ENCODE measurements at regions not wholly inside any gene's neighbourhood (a gene's known extent, or its start where the extent isn't known, plus 50 kb on each side); places are given as distances from the start of the nearest gene placed in this dataset.

- no peak overlapping the region for H3K27ac ChIP-seq
- TF ChIP-seq CTCF (IDR thresholded peaks at IDR 0.05) (no peak), ZFX (IDR thresholded peaks at IDR 0.05; ENCODE audit: borderline replicate concordance) (no peak)
Measured at GRCh38 chr14:48553443-48553842, 878.0 kb upstream of the MDGA2 start.

- no peak for TF ChIP-seq CTCF (IDR thresholded peaks at IDR 0.05)
- H3K27ac ChIP-seq: no peak overlapping the region
Measured at GRCh38 chr14:48546996-48547395, 871.6 kb upstream of the MDGA2 start.

GRCh38 chr14:48537600-48537999, 862.2 kb upstream of the MDGA2 start:
- no peak overlapping the region for H3K27ac ChIP-seq
- TF ChIP-seq CTCF (IDR thresholded peaks at IDR 0.05) (no peak), ZFX (IDR thresholded peaks at IDR 0.05; ENCODE audit: borderline replicate concordance) (no peak)

- TF ChIP-seq CTCF (IDR thresholded peaks at IDR 0.05) (peak; percentile 21), ZFX (IDR thresholded peaks at IDR 0.05; ENCODE audit: borderline replicate concordance) (no peak)
- no peak overlapping the region for H3K27ac ChIP-seq
Measured at GRCh38 chr14:48536318-48536717, 860.9 kb upstream of the MDGA2 start.

- TF ChIP-seq ZFX (IDR thresholded peaks at IDR 0.05; ENCODE audit: borderline replicate concordance) (no peak), CTCF (IDR thresholded peaks at IDR 0.05) (no peak)
Measured at GRCh38 chr14:48527832-48528231, 852.4 kb upstream of the MDGA2 start.

GRCh38 chr14:48526307-48526706, 850.9 kb upstream of the MDGA2 start:
- H3K27ac ChIP-seq: no peak overlapping the region
- TF ChIP-seq ZFX (IDR thresholded peaks at IDR 0.05; ENCODE audit: borderline replicate concordance): no peak
- TF ChIP-seq CTCF (IDR thresholded peaks at IDR 0.05): no peak

More at GRCh38 chr14:48527832-48528231, 852.4 kb upstream of the MDGA2 start:
- H3K27ac ChIP-seq: no peak overlapping the region

GRCh38 chr14:48504921-48505320, 829.5 kb upstream of the MDGA2 start:
- no peak overlapping the region for H3K27ac ChIP-seq
- TF ChIP-seq ZFX (IDR thresholded peaks at IDR 0.05; ENCODE audit: borderline replicate concordance) (no peak), CTCF (IDR thresholded peaks at IDR 0.05) (no peak)

All from 22Rv1 (cell line).